RPMI7951 (cell line): ENCODE measurements at regions not wholly inside any gene's neighbourhood (a gene's known extent, or its start where the extent isn't known, plus 50 kb on each side); places are given as distances from the start of the nearest gene placed in this dataset.
"Not testable (repeated sequence)": the region's sequence is repeated elsewhere in the genome, so short reads cannot be mapped to it uniquely, and the experiment has no call there.

Experiments
- DNase-seq: peaks from one replicate; pipeline ENCODE4 v3.0.0-alpha.2; 2012; ENCODE audit warnings: low read depth

- no peak for DNase-seq
Measured at GRCh38 chr2:195168369-195168768, 488.7 kb upstream of the SLC39A10 start.

GRCh38 chr2:195164930-195165329 lies 492.1 kb upstream of the SLC39A10 start:
- no peak for DNase-seq

GRCh38 chr2:195162918-195163317 lies 494.1 kb upstream of the SLC39A10 start:
- no peak for DNase-seq

GRCh38 chr2:195162194-195162593 lies 494.8 kb upstream of the SLC39A10 start:
- DNase-seq, result no peak

- no peak for DNase-seq
Measured at GRCh38 chr2:195160963-195161362, 496.1 kb upstream of the SLC39A10 start.

- no peak for DNase-seq
Measured at GRCh38 chr2:195151711-195152110, 505.3 kb upstream of the SLC39A10 start.

GRCh38 chr2:195150819-195151218 lies 506.2 kb upstream of the SLC39A10 start:
- no peak for DNase-seq

GRCh38 chr2:195148004-195148403 lies 509.0 kb upstream of the SLC39A10 start:
- DNase-seq, result no peak

- DNase-seq, result no peak
Measured at GRCh38 chr2:195146761-195147541, 510.1 kb upstream of the SLC39A10 start.

- no peak for DNase-seq
Measured at GRCh38 chr2:195138435-195138834, 518.6 kb upstream of the SLC39A10 start.

- not testable (repeated sequence) for DNase-seq
Measured at GRCh38 chr2:195125889-195126288, 531.1 kb upstream of the SLC39A10 start.

GRCh38 chr2:195124391-195125079 lies 532.5 kb upstream of the SLC39A10 start:
- no peak for DNase-seq

- DNase-seq, result no peak
Measured at GRCh38 chr2:195122653-195123052, 534.4 kb upstream of the SLC39A10 start.

GRCh38 chr2:195121341-195121740 lies 535.7 kb upstream of the SLC39A10 start:
- no peak for DNase-seq

GRCh38 chr2:195119231-195119630 lies 537.8 kb upstream of the SLC39A10 start:
- no peak for DNase-seq

GRCh38 chr2:195118276-195118675 lies 538.8 kb upstream of the SLC39A10 start:
- no peak for DNase-seq

GRCh38 chr2:195117011-195117410 lies 540.0 kb upstream of the SLC39A10 start:
- no peak for DNase-seq

GRCh38 chr2:195115738-195116137 lies 541.3 kb upstream of the SLC39A10 start:
- no peak for DNase-seq

- no peak for DNase-seq
Measured at GRCh38 chr2:195108182-195108581, 548.8 kb upstream of the SLC39A10 start.

- no peak for DNase-seq
Measured at GRCh38 chr2:195106681-195107380, 550.2 kb upstream of the SLC39A10 start.

- DNase-seq, result no peak
Measured at GRCh38 chr2:195105581-195105980, 551.4 kb upstream of the SLC39A10 start.

GRCh38 chr2:195094330-195094729 lies 562.7 kb upstream of the SLC39A10 start:
- DNase-seq, result peak; percentile 5

- no peak for DNase-seq
Measured at GRCh38 chr2:195092341-195092740, 564.7 kb upstream of the SLC39A10 start.
